HL-60 (cell line): ENCODE measurements at regions not wholly inside any gene's neighbourhood (a gene's known extent, or its start where the extent isn't known, plus 50 kb on each side); places are given as distances from the start of the nearest gene placed in this dataset.

Experiments
- CTCF ChIP-seq: IDR thresholded peaks from one replicate; pipeline ENCODE4 v1.5.1; 2011; ENCODE audit warnings: low read length, control low read depth, inconsistent platforms; ENCODE audit not compliant: insufficient read depth
- GABPA ChIP-seq: IDR thresholded peaks from 2 replicates; pipeline ENCODE4 v1.6.1; 2012; ENCODE audit warnings: low read depth
- POLR2AphosphoS5 ChIP-seq: IDR thresholded peaks from 2 replicates; pipeline ENCODE4 v1.6.1; 2012; ENCODE audit warnings: low read depth
- REST ChIP-seq: IDR thresholded peaks from 2 replicates; pipeline ENCODE4 v1.6.1; 2012; ENCODE audit warnings: low read depth; ENCODE audit not compliant: insufficient replicate concordance
- SPI1 ChIP-seq: IDR thresholded peaks from 2 replicates; pipeline ENCODE4 v1.6.1; 2012; ENCODE audit warnings: low read depth, mild to moderate bottlenecking, borderline replicate concordance

GRCh38 chr3:36135863-36136262, 244.4 kb upstream of the STAC start:
- TF ChIP-seq REST = no peak
- no peak for TF ChIP-seq POLR2AphosphoS5
- TF ChIP-seq CTCF = no peak
- no peak for TF ChIP-seq GABPA
- TF ChIP-seq SPI1 = no peak
